GM21723 (cell line): ENCODE measurements at regions not wholly inside any gene's neighbourhood (a gene's known extent, or its start where the extent isn't known, plus 50 kb on each side); places are given as distances from the start of the nearest gene placed in this dataset.
"Not testable (repeated sequence)": the region's sequence is repeated elsewhere in the genome, so short reads cannot be mapped to it uniquely, and the experiment has no call there.

Experiments used
- ATAC-seq: cut with Tn5 transposase; IDR thresholded peaks from one replicate; pipeline ENCODE4 v1.9.1; 2021; ENCODE audit warnings: mild to moderate bottlenecking, moderate library complexity; ENCODE audit not compliant: unreplicated experiment

- not testable (repeated sequence) for ATAC-seq
Observed at GRCh38 chr21:32934068-32934467, 91.7 kb upstream of the OLIG2 start.

GRCh38 chr21:32934829-32935228 is 90.9 kb upstream of the OLIG2 start:
- no peak for ATAC-seq

GRCh38 chr21:32940079-32941014 is 85.4 kb upstream of the OLIG2 start:
- ATAC-seq, result no peak

- ATAC-seq, result no peak
Observed at GRCh38 chr21:32941263-32941662, 84.5 kb upstream of the OLIG2 start.

GRCh38 chr21:32946654-32947053 is 79.1 kb upstream of the OLIG2 start:
- no peak for ATAC-seq

GRCh38 chr21:32947736-32948135 is 78.0 kb upstream of the OLIG2 start:
- ATAC-seq, result no peak

- ATAC-seq, result no peak
Observed at GRCh38 chr21:32949701-32950100, 76.0 kb upstream of the OLIG2 start.

GRCh38 chr21:32951041-32951440 is 74.7 kb upstream of the OLIG2 start:
- no peak for ATAC-seq

- ATAC-seq, result no peak
Observed at GRCh38 chr21:32954353-32954752, 71.4 kb upstream of the OLIG2 start.

- ATAC-seq, result no peak
Observed at GRCh38 chr21:32955311-32956060, 70.2 kb upstream of the OLIG2 start.

- no peak for ATAC-seq
Observed at GRCh38 chr21:32956061-32956656, 69.6 kb upstream of the OLIG2 start.

- ATAC-seq, result no peak
Observed at GRCh38 chr21:32957545-32957944, 68.2 kb upstream of the OLIG2 start.

GRCh38 chr21:32958288-32959002 is 67.3 kb upstream of the OLIG2 start:
- ATAC-seq, result no peak

- no peak for ATAC-seq
Observed at GRCh38 chr21:32962268-32962667, 63.5 kb upstream of the OLIG2 start.

- no peak for ATAC-seq
Observed at GRCh38 chr21:32965129-32965680, 60.5 kb upstream of the OLIG2 start.

GRCh38 chr21:32966120-32966519 is 59.6 kb upstream of the OLIG2 start:
- ATAC-seq, result no peak

- not testable (repeated sequence) for ATAC-seq
Observed at GRCh38 chr21:32968103-32968502, 57.6 kb upstream of the OLIG2 start.

GRCh38 chr21:32974653-32975052 is 51.1 kb upstream of the OLIG2 start:
- no peak for ATAC-seq

- no peak for ATAC-seq
Observed at GRCh38 chr21:32975811-32976431, 49.8 kb upstream of the OLIG2 start.
